ENCODE measurements at regions not wholly inside any gene's neighbourhood (a gene's known extent, or its start where the extent isn't known, plus 50 kb on each side); places are given as distances from the start of the nearest gene placed in this dataset.

DNA sequence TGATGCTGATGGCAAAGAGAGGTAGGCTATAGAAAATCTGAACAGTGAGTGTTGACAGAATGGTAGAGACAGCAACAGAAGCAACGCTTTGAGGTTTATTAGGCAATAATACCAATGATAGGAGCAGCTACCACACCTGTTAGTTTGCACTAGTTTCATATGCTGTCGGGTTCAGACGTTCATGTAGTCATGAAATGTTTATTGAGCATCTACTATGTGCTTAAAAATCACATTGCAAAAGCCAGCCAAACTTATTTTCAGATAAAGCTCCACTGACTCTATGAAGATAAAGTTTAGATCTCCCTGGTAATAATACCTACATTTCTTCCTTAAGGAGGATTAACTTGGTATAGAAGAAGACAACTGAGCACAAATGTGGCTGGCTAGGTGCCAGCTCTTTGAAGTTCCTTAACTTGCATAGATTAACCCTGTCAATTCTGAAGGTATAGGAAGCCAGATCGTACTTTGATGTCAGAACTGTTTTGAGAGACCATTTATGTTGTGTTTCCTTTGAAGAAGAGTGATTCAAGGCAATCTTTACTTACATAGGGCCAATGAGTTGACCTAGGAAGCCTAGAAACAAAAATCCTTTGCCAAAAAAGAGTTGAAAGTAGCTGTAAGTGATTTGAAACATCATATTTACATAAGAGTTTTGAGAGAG lies 71.5 kb downstream of the DISP1 start:
- TF ChIP-seq POLR2AphosphoS5 (IDR thresholded peaks at IDR 0.05; ENCODE audit: insufficient read depth, low read depth, low read length), result no peak
- TF ChIP-seq, protein P1, sequence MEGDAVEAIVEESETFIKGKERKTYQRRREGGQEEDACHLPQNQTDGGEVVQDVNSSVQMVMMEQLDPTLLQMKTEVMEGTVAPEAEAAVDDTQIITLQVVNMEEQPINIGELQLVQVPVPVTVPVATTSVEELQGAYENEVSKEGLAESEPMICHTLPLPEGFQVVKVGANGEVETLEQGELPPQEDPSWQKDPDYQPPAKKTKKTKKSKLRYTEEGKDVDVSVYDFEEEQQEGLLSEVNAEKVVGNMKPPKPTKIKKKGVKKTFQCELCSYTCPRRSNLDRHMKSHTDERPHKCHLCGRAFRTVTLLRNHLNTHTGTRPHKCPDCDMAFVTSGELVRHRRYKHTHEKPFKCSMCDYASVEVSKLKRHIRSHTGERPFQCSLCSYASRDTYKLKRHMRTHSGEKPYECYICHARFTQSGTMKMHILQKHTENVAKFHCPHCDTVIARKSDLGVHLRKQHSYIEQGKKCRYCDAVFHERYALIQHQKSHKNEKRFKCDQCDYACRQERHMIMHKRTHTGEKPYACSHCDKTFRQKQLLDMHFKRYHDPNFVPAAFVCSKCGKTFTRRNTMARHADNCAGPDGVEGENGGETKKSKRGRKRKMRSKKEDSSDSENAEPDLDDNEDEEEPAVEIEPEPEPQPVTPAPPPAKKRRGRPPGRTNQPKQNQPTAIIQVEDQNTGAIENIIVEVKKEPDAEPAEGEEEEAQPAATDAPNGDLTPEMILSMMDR (IDR thresholded peaks at IDR 0.05; ENCODE audit: extremely low read depth in 1 of 2, insufficient read depth in 1 of 2, low read depth in 1 of 2, low read length in 2 of 2), result no peak
- no peak for TF ChIP-seq JUN (IDR thresholded peaks at IDR 0.05; ENCODE audit: borderline replicate concordance, insufficient read depth, insufficient read length, low read depth)
- TF ChIP-seq POLR2A (IDR thresholded peaks at IDR 0.05; ENCODE audit: low read depth, low read length), result no peak
- TF ChIP-seq FOS (IDR thresholded peaks at IDR 0.05; ENCODE audit: borderline replicate concordance, insufficient read depth, low read length), result no peak
- TF ChIP-seq EZH2 (IDR thresholded peaks at IDR 0.05; ENCODE audit: borderline replicate concordance, low read depth, low read length, severe bottlenecking), result no peak
- TF ChIP-seq MYC (IDR thresholded peaks at IDR 0.05; ENCODE audit: low read depth, low read length), result no peak
- TF ChIP-seq, protein P2, sequence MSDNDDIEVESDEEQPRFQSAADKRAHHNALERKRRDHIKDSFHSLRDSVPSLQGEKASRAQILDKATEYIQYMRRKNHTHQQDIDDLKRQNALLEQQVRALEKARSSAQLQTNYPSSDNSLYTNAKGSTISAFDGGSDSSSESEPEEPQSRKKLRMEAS (IDR thresholded peaks at IDR 0.05; ENCODE audit: insufficient read depth, insufficient read length), result no peak
- TF ChIP-seq GATA2 (IDR thresholded peaks at IDR 0.05; ENCODE audit: insufficient read depth, insufficient read length, low read depth, low read length), result no peak
